ENCODE measurements at regions not wholly inside any gene's neighbourhood (a gene's known extent, or its start where the extent isn't known, plus 50 kb on each side); places are given as distances from the start of the nearest gene placed in this dataset.

- DNase-seq (ENCODE audit: low spot score): no peak
Measured at GRCh38 chr4:64584125-64584524, 174.9 kb upstream of the TECRL start.

- DNase-seq (ENCODE audit: low spot score): no peak
Measured at GRCh38 chr4:64582492-64582891, 173.2 kb upstream of the TECRL start.

GRCh38 chr4:64581422-64581821, 172.2 kb upstream of the TECRL start:
- DNase-seq (ENCODE audit: low spot score): no peak

GRCh38 chr4:64564126-64564525, 154.9 kb upstream of the TECRL start:
- DNase-seq (ENCODE audit: low spot score): no peak

GRCh38 chr4:64559571-64559970, 150.3 kb upstream of the TECRL start:
- DNase-seq (ENCODE audit: low spot score): no peak

- DNase-seq (ENCODE audit: low spot score): no peak
Measured at GRCh38 chr4:64551125-64551524, 141.9 kb upstream of the TECRL start.

- DNase-seq (ENCODE audit: low spot score): no peak
Measured at GRCh38 chr4:64545593-64545992, 136.3 kb upstream of the TECRL start.

- DNase-seq (ENCODE audit: low spot score): peak; percentile 74
Measured at GRCh38 chr4:64539234-64539849, 130.1 kb upstream of the TECRL start.

GRCh38 chr4:64538219-64538618, 129.0 kb upstream of the TECRL start:
- peak; percentile 14 for DNase-seq (ENCODE audit: low spot score)

GRCh38 chr4:64533637-64534036, 124.4 kb upstream of the TECRL start:
- DNase-seq (ENCODE audit: low spot score): no peak

- DNase-seq (ENCODE audit: low spot score): no peak
Measured at GRCh38 chr4:64533159-64533558, 123.9 kb upstream of the TECRL start.

GRCh38 chr4:64520421-64520820, 111.2 kb upstream of the TECRL start:
- no peak for DNase-seq (ENCODE audit: low spot score)

- DNase-seq (ENCODE audit: low spot score): no peak
Measured at GRCh38 chr4:64518600-64518999, 109.3 kb upstream of the TECRL start.

- no peak for DNase-seq (ENCODE audit: low spot score)
Measured at GRCh38 chr4:64516176-64516575, 106.9 kb upstream of the TECRL start.

GRCh38 chr4:64508089-64508488, 98.8 kb upstream of the TECRL start:
- no peak for DNase-seq (ENCODE audit: low spot score)

- no peak for DNase-seq (ENCODE audit: low spot score)
Measured at GRCh38 chr4:64503945-64504675, 94.9 kb upstream of the TECRL start.

GRCh38 chr4:64503416-64503815, 94.2 kb upstream of the TECRL start:
- no peak for DNase-seq (ENCODE audit: low spot score)

GRCh38 chr4:64497491-64497890, 88.2 kb upstream of the TECRL start:
- no peak for DNase-seq (ENCODE audit: low spot score)

- no peak for DNase-seq (ENCODE audit: low spot score)
Measured at GRCh38 chr4:64495946-64496345, 86.7 kb upstream of the TECRL start.

- no peak for DNase-seq (ENCODE audit: low spot score)
Measured at GRCh38 chr4:64489628-64490027, 80.4 kb upstream of the TECRL start.

GRCh38 chr4:64479338-64479737, 70.1 kb upstream of the TECRL start:
- DNase-seq (ENCODE audit: low spot score): no peak

- no peak for DNase-seq (ENCODE audit: low spot score)
Measured at GRCh38 chr4:64477127-64477526, 67.9 kb upstream of the TECRL start.

- no peak for DNase-seq (ENCODE audit: low spot score)
Measured at GRCh38 chr4:64465263-64465662, 56.0 kb upstream of the TECRL start.

- no peak for DNase-seq (ENCODE audit: low spot score)
Measured at GRCh38 chr4:64464581-64464980, 55.3 kb upstream of the TECRL start.
